LNCaP clone FGC (cell line): ENCODE measurements at regions not wholly inside any gene's neighbourhood (a gene's known extent, or its start where the extent isn't known, plus 50 kb on each side); places are given as distances from the start of the nearest gene placed in this dataset.

Experiments
- DNase-seq: peaks from one replicate; pipeline ENCODE4 v3.0.0-alpha.2; 2011; ENCODE audit warnings: low read depth
- H3K4me3 ChIP-seq: 2 replicates; pipeline ENCODE4 v1.5.1; 2011; ENCODE audit warnings: mild to moderate bottlenecking, low read depth, low read length, control low read depth
- TF ChIP-seq, protein P1 (sequence below): IDR thresholded peaks from 2 replicates; pipeline ENCODE4 v1.5.1; 2012; ENCODE audit warnings: mild to moderate bottlenecking; ENCODE audit not compliant: control insufficient read depth, insufficient read depth; ENCODE audit errors: extremely low read depth

- H3K4me3 ChIP-seq: no peak overlapping the region
- TF ChIP-seq, protein P1, sequence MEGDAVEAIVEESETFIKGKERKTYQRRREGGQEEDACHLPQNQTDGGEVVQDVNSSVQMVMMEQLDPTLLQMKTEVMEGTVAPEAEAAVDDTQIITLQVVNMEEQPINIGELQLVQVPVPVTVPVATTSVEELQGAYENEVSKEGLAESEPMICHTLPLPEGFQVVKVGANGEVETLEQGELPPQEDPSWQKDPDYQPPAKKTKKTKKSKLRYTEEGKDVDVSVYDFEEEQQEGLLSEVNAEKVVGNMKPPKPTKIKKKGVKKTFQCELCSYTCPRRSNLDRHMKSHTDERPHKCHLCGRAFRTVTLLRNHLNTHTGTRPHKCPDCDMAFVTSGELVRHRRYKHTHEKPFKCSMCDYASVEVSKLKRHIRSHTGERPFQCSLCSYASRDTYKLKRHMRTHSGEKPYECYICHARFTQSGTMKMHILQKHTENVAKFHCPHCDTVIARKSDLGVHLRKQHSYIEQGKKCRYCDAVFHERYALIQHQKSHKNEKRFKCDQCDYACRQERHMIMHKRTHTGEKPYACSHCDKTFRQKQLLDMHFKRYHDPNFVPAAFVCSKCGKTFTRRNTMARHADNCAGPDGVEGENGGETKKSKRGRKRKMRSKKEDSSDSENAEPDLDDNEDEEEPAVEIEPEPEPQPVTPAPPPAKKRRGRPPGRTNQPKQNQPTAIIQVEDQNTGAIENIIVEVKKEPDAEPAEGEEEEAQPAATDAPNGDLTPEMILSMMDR: no peak
- DNase-seq: no peak
Measured at GRCh38 chr18:26642440-26643348, 94.3 kb upstream of the KCTD1 start.

DNA sequence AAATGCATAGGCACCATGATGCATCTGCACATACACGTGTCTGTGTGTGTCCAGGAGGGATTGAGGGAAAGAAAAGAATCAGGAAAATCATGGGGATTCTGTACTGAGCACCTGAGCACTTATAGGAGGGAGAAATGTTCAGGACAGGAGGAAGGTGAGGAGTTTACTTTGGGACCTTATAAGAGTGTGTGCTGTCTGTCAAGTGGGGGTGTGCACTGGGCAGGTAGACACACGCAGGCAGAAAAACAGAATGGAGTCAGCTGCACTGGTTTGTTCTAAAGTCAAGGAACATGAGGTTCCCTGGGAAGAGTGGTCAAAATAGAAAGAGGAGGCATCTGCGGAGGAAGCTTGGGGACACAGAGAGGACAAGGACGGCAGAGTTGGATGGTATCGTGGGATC, 92.2 kb upstream of the KCTD1 start:
- DNase-seq: no peak
- TF ChIP-seq, protein P1: no peak

GRCh38 chr18:26639149-26639548, 90.8 kb upstream of the KCTD1 start:
- TF ChIP-seq, protein P1: no peak
- DNase-seq: no peak
- no peak overlapping the region for H3K4me3 ChIP-seq

More for the DNA sequence above, 92.2 kb upstream of the KCTD1 start:
- H3K4me3 ChIP-seq: no peak overlapping the region

DNA sequence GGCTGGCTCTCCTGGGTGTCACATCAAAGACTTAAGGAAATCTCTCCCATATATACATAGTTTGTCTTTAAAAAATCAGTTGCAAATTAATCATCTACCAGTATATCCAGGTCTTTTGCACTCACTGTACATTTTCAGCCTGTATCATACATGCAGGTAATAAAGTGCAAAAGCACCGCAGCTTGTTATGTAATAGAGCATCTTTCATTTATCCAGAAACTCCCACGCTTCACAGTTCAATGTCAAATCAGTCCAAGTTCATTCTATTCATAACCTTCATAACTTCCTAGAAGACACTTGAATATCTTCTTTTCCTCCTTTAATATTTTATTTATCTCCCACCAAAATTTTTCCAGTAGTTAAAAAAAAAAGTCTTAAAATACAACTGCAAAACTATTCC, 89.6 kb upstream of the KCTD1 start:
- TF ChIP-seq, protein P1: no peak
- DNase-seq: no peak
- H3K4me3 ChIP-seq: no peak overlapping the region

DNA sequence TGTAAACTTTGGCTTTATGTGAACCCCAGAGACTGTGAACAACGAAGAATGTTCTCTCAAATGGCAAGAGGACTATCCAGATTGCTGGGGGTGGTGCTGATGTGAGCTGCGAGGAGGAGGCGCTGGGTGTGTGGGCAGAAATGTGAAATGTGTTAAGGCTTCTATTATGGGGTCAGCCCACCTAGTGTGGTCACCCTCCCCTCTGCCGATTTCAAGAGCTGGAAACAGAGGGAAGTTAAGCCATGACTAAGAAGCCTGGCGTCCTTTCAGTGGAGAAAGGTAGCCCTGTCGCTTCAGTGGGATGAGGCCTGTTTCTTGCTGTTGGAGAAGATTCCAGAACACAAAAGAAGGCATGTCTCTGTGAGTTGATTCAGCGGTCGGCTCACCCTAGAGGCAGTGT, 89.0 kb upstream of the KCTD1 start:
- DNase-seq: no peak
- H3K4me3 ChIP-seq: no peak overlapping the region
- TF ChIP-seq, protein P1: no peak

- TF ChIP-seq, protein P1: no peak
- no peak overlapping the region for H3K4me3 ChIP-seq
- DNase-seq: no peak
Measured at GRCh38 chr18:26635466-26635865, 87.1 kb upstream of the KCTD1 start.
